ENCODE measurements at regions not wholly inside any gene's neighbourhood (a gene's known extent, or its start where the extent isn't known, plus 50 kb on each side); places are given as distances from the start of the nearest gene placed in this dataset.

DNA sequence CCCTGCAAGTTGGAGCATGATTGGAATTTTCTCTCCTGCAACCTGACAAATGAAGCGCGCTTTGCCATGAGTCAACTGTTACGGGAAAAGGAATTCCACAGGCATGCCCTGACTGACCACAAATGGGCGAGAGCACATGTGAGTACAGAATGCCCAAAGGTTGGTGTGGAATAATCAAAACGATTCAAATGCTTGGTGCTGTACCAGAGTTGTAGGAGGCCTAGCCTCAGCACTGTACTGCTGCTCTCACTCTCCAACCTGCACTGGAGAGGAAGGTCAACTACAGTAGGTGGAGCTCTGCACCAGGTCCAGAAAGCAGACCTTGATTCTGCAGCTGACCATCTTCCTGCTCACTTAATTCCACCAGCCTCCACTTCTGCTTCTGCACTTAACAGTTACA, 406.9 kb upstream of the ACTBL2 start:
- TF ChIP-seq CTBP1 (IDR thresholded peaks at IDR 0.05; ENCODE audit: borderline replicate concordance) (no peak), NFRKB (IDR thresholded peaks at IDR 0.05) (no peak), ELF4 (IDR thresholded peaks at IDR 0.05) (no peak), FOXA1 (IDR thresholded peaks at IDR 0.05) (no peak), SUZ12 (IDR thresholded peaks at IDR 0.05) (no peak), SP1 (IDR thresholded peaks at IDR 0.05) (no peak), FOXM1 (IDR thresholded peaks at IDR 0.05; ENCODE audit: borderline replicate concordance) (no peak), BHLHE40 (IDR thresholded peaks at IDR 0.05; ENCODE audit: borderline replicate concordance) (no peak), L3MBTL2 (conservative IDR thresholded peaks at IDR 0.05) (no peak), TARDBP (IDR thresholded peaks at IDR 0.05) (no peak), HDGF (IDR thresholded peaks at IDR 0.05; ENCODE audit: borderline replicate concordance) (no peak), LEF1 (IDR thresholded peaks at IDR 0.05; ENCODE audit: borderline replicate concordance) (no peak), FOXK2 (IDR thresholded peaks at IDR 0.05) (no peak), ZNF384 (IDR thresholded peaks at IDR 0.05) (no peak), ARNT (IDR thresholded peaks at IDR 0.05) (no peak)
- TF ChIP-seq, protein P1, sequence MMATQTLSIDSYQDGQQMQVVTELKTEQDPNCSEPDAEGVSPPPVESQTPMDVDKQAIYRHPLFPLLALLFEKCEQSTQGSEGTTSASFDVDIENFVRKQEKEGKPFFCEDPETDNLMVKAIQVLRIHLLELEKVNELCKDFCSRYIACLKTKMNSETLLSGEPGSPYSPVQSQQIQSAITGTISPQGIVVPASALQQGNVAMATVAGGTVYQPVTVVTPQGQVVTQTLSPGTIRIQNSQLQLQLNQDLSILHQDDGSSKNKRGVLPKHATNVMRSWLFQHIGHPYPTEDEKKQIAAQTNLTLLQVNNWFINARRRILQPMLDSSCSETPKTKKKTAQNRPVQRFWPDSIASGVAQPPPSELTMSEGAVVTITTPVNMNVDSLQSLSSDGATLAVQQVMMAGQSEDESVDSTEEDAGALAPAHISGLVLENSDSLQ (IDR thresholded peaks at IDR 0.05), result no peak
- POLR2A ChIA-PET, result no interaction called here
- no peak for DNase-seq (ENCODE audit: extremely low spot score)
- CTCF ChIA-PET, result interaction anchor here (1.0 kb wide), 1 partner anchor 239 kb away, joined by 3 read pairs; no protein-coding TSS in a partner anchor

DNA sequence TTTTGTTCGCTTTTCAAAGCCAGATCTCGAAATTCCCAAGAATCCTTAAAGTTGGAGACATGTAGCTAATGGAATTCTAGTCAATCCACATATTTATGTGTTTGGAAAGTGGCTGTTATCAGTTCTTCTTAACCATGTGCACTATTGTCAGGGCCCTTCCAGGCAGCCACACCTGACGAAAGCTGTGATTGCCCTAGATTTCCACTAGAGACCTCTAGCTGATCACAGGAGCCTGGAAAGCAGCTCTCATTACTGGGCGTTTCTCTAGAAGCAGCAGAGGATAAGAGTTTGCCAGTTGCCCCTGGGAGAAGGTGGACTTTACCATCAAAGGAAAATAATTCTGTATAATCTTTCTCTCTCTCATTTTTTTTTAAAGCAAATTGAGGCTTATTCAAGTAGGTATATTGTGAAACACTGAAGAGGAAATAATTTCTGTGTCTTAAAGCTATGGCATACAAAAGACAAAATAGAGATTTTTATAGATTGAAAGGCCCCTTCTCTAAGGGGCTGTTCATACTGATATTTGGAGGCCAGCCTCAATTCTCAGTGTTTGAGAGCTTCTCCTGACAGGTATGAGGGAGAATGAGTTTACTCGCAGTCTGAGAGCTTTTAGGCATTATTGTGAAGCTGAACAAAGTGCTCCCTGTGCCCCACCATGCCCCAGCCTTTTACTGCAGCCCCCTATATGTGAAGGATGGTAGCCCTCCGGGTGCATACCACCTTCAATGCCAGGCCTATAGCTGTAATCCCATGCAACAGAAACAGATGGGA, 405.4 kb upstream of the ACTBL2 start:
- TF ChIP-seq NFRKB (IDR thresholded peaks at IDR 0.05), result no peak
- no peak for TF ChIP-seq HDGF (IDR thresholded peaks at IDR 0.05; ENCODE audit: borderline replicate concordance)
- no peak for TF ChIP-seq ARNT (IDR thresholded peaks at IDR 0.05)
- TF ChIP-seq FOXA1 (IDR thresholded peaks at IDR 0.05), result no peak
- no peak for TF ChIP-seq BHLHE40 (IDR thresholded peaks at IDR 0.05; ENCODE audit: borderline replicate concordance)
- no peak for TF ChIP-seq ZNF384 (IDR thresholded peaks at IDR 0.05)
- TF ChIP-seq TARDBP (IDR thresholded peaks at IDR 0.05), result no peak
- no peak for TF ChIP-seq FOXM1 (IDR thresholded peaks at IDR 0.05; ENCODE audit: borderline replicate concordance)
- TF ChIP-seq FOXK2 (IDR thresholded peaks at IDR 0.05), result no peak
- TF ChIP-seq CTBP1 (IDR thresholded peaks at IDR 0.05; ENCODE audit: borderline replicate concordance), result no peak
- no peak for TF ChIP-seq L3MBTL2 (conservative IDR thresholded peaks at IDR 0.05)
- TF ChIP-seq SUZ12 (IDR thresholded peaks at IDR 0.05), result no peak
- CTCF ChIA-PET, result interaction anchor here (0.6 to 1.7 kb wide), 7 partner anchors 9 to 983 kb away, joined by 3 to 10 read pairs (median 4); partner anchors contain the start of gene PLK2
- DNase-seq (ENCODE audit: extremely low spot score), result peak; percentile 42
- POLR2A ChIA-PET, result interaction anchor here (0.9 kb wide), 1 partner anchor 571 kb away, joined by 4 read pairs; no protein-coding TSS in a partner anchor

DNA sequence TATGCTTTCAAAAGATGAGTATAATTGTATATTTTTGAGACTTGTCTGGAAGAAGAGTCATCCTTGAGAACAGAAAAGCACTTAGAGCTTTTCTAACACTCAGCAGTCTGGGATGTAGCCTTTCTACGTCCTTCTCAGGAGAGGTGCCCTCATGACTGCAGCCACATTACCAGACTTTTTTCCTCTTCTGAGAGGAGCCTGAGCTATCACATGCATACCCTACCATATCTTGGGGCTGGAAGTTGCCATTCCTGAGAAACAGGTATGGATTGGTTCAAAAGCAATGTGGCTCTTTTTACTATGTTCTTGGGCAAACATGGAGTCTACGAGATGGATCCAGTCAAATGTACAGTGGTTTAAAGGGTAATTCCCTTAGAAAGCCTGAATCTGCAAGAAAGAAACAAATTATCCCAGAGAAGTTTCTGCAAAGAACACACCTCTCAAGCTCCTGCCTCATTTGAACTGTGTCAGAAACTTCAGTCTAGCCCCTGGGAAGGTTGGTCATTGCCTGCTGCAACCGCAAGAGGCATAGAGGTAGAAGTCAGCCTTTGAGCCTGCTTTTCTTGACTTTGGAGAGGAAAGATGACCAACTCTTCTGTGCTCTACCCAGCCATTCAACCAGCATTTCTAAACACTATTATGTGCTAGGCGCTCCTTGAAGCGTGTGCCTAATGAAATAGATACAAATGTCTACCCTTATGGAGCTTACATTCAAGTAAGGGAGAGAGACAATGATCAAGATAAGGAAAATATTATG, 401.9 kb upstream of the ACTBL2 start:
- POLR2A ChIA-PET, result no interaction called here
- TF ChIP-seq NFRKB (IDR thresholded peaks at IDR 0.05) (no peak), LEF1 (IDR thresholded peaks at IDR 0.05; ENCODE audit: borderline replicate concordance) (no peak), CTBP1 (IDR thresholded peaks at IDR 0.05; ENCODE audit: borderline replicate concordance) (no peak), SP1 (IDR thresholded peaks at IDR 0.05) (no peak), BHLHE40 (IDR thresholded peaks at IDR 0.05; ENCODE audit: borderline replicate concordance) (no peak), L3MBTL2 (conservative IDR thresholded peaks at IDR 0.05) (no peak), FOXK2 (IDR thresholded peaks at IDR 0.05) (no peak), ARNT (IDR thresholded peaks at IDR 0.05) (no peak), HDGF (IDR thresholded peaks at IDR 0.05; ENCODE audit: borderline replicate concordance) (no peak), TARDBP (IDR thresholded peaks at IDR 0.05) (no peak), FOXM1 (IDR thresholded peaks at IDR 0.05; ENCODE audit: borderline replicate concordance) (no peak), ELF4 (IDR thresholded peaks at IDR 0.05) (no peak)
- TF ChIP-seq, protein P1 (IDR thresholded peaks at IDR 0.05), result no peak
- CTCF ChIA-PET, result interaction anchor here (1.0 kb wide), 1 partner anchor 576 kb away, joined by 3 read pairs; no protein-coding TSS in a partner anchor
- no peak for DNase-seq (ENCODE audit: extremely low spot score)

DNA sequence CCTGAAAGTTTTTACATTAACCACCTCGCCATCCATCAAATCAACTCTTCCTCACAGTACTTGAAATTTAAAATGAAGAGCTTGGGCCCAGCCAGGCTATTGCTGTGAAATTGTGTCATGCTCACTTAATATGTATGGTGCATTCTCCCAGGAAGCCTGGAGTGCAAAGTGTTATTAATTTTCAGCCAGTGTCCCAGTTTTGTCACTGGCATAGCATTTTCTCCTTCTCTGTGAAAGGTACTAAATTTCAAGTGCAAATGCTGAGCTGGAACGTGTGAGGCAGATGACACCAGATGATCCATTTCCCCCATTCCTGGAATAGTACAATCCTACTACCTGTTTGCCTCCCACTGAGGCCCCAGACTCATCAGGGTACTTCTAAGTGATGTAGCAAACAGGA, 397.6 kb upstream of the ACTBL2 start:
- ChIA-PET CTCF (no interaction called here), POLR2A (no interaction called here)
- no peak for DNase-seq (ENCODE audit: extremely low spot score)
- TF ChIP-seq FOXM1 (IDR thresholded peaks at IDR 0.05; ENCODE audit: borderline replicate concordance) (no peak), SUZ12 (IDR thresholded peaks at IDR 0.05) (no peak), SP1 (IDR thresholded peaks at IDR 0.05) (no peak), FOXA1 (IDR thresholded peaks at IDR 0.05) (no peak), TARDBP (IDR thresholded peaks at IDR 0.05) (no peak), FOXK2 (IDR thresholded peaks at IDR 0.05) (no peak), ARNT (IDR thresholded peaks at IDR 0.05) (no peak), HDGF (IDR thresholded peaks at IDR 0.05; ENCODE audit: borderline replicate concordance) (no peak), L3MBTL2 (conservative IDR thresholded peaks at IDR 0.05) (no peak), ELF4 (IDR thresholded peaks at IDR 0.05) (no peak), NFRKB (IDR thresholded peaks at IDR 0.05) (no peak), BHLHE40 (IDR thresholded peaks at IDR 0.05; ENCODE audit: borderline replicate concordance) (no peak), ZNF384 (IDR thresholded peaks at IDR 0.05) (no peak), CTBP1 (IDR thresholded peaks at IDR 0.05; ENCODE audit: borderline replicate concordance) (no peak), LEF1 (IDR thresholded peaks at IDR 0.05; ENCODE audit: borderline replicate concordance) (no peak)
- TF ChIP-seq, protein P1 (IDR thresholded peaks at IDR 0.05), result no peak

DNA sequence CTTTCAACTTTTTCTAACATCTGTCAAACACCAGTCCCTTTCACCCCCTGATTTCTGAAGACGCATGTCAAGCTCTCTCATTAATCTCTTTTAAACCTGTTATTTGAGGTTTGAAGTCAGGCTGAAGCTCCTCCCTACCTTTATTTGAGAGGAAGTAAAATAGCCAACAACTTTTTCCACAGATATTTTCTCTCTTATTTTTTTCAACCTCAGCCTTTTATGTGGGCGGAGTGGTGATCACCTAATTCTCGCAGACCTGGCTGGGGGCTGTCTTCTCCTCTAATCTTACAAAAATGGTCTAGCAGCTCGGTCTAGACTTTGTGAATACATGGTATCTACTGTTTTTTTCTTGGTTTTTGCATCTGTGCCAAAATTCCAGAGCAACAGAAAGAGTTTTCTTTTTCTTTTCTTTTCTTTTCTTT, 395.7 kb upstream of the ACTBL2 start:
- DNase-seq (ENCODE audit: extremely low spot score), result no peak
- TF ChIP-seq CTBP1 (IDR thresholded peaks at IDR 0.05; ENCODE audit: borderline replicate concordance) (no peak), FOXM1 (IDR thresholded peaks at IDR 0.05; ENCODE audit: borderline replicate concordance) (no peak), ELF4 (IDR thresholded peaks at IDR 0.05) (no peak)
- POLR2A ChIA-PET, result no interaction called here
- CTCF ChIA-PET, result interaction anchor here (2.1 kb wide), 1 partner anchor 10 kb away, joined by 6 read pairs; no protein-coding TSS in a partner anchor
